ENCODE measurements at regions not wholly inside any gene's neighbourhood (a gene's known extent, or its start where the extent isn't known, plus 50 kb on each side); places are given as distances from the start of the nearest gene placed in this dataset.

- TF ChIP-seq CTCF (IDR thresholded peaks at IDR 0.05) = no peak
Measured at GRCh38 chr15:26298659-26299170, 435.6 kb upstream of the ATP10A start.

GRCh38 chr15:26298010-26298658 is 435.0 kb upstream of the ATP10A start:
- no peak overlapping the region for H3K9ac ChIP-seq (ENCODE audit: low read depth in 2 of 2, low read length in 2 of 2)
- no peaks in the 10 kb centered on the region for H3K27me3 ChIP-seq
- DNase-seq = no peak

More at GRCh38 chr15:26298659-26299170, 435.6 kb upstream of the ATP10A start:
- Histone ChIP-seq H3K9ac (ENCODE audit: low read depth in 2 of 2, low read length in 2 of 2) (no peak overlapping the region), H3K4me1 (no peaks in the 10 kb centered on the region), H3K27me3 (no peaks in the 10 kb centered on the region), H3K9me3 (no peaks in the 10 kb centered on the region), H3K36me3 (no peaks in the 10 kb centered on the region), H3K4me3 (no peak overlapping the region), H3K27ac (no peak overlapping the region)
- DNase-seq = no peak
- intact Hi-C loops (cut with DNase I) = no loop called here

GRCh38 chr15:26295336-26296085 is 432.4 kb upstream of the ATP10A start:
- H3K4me3 ChIP-seq = no peak overlapping the region
- intact Hi-C loops (cut with DNase I) = no loop called here
- H3K27ac ChIP-seq = no peak overlapping the region
- no peaks in the 10 kb centered on the region for H3K4me1 ChIP-seq
- no peaks in the 10 kb centered on the region for H3K9me3 ChIP-seq
- no peak overlapping the region for H3K9ac ChIP-seq (ENCODE audit: low read depth in 2 of 2, low read length in 2 of 2)
- H3K27me3 ChIP-seq = no peaks in the 10 kb centered on the region
- TF ChIP-seq CTCF (IDR thresholded peaks at IDR 0.05) = no peak
- no peaks in the 10 kb centered on the region for H3K36me3 ChIP-seq
- DNase-seq = no peak

More at GRCh38 chr15:26298010-26298658, 435.0 kb upstream of the ATP10A start:
- no peak for TF ChIP-seq CTCF (IDR thresholded peaks at IDR 0.05)
- Histone ChIP-seq H3K36me3 (no peaks in the 10 kb centered on the region), H3K27ac (no peak overlapping the region), H3K4me1 (no peaks in the 10 kb centered on the region), H3K4me3 (no peak overlapping the region), H3K9me3 (no peaks in the 10 kb centered on the region)
- intact Hi-C loops (cut with DNase I) = no loop called here

GRCh38 chr15:26294059-26294689 is 431.0 kb upstream of the ATP10A start:
- Histone ChIP-seq H3K36me3 (no peaks in the 10 kb centered on the region), H3K27ac (no peak overlapping the region), H3K9me3 (no peaks in the 10 kb centered on the region), H3K4me1 (no peaks in the 10 kb centered on the region), H3K9ac (ENCODE audit: low read depth in 2 of 2, low read length in 2 of 2) (no peak overlapping the region), H3K4me3 (no peak overlapping the region), H3K27me3 (no peaks in the 10 kb centered on the region)
- intact Hi-C loops (cut with DNase I) = no loop called here
- DNase-seq = no peak
- TF ChIP-seq CTCF (IDR thresholded peaks at IDR 0.05) = no peak

- intact Hi-C loops (cut with DNase I) = no loop called here
- Histone ChIP-seq H3K36me3 (no peaks in the 10 kb centered on the region), H3K4me1 (no peaks in the 10 kb centered on the region), H3K27ac (no peak overlapping the region), H3K27me3 (no peaks in the 10 kb centered on the region), H3K4me3 (no peak overlapping the region), H3K9me3 (no peaks in the 10 kb centered on the region), H3K9ac (ENCODE audit: low read depth in 2 of 2, low read length in 2 of 2) (no peak overlapping the region)
- TF ChIP-seq CTCF (IDR thresholded peaks at IDR 0.05) = no peak
- DNase-seq = no peak
Measured at GRCh38 chr15:26287381-26287780, 424.3 kb upstream of the ATP10A start.

Data from colonic mucosa (tissue), 4 donors.